ENCODE measurements at regions not wholly inside any gene's neighbourhood (a gene's known extent, or its start where the extent isn't known, plus 50 kb on each side); places are given as distances from the start of the nearest gene placed in this dataset.

DNA sequence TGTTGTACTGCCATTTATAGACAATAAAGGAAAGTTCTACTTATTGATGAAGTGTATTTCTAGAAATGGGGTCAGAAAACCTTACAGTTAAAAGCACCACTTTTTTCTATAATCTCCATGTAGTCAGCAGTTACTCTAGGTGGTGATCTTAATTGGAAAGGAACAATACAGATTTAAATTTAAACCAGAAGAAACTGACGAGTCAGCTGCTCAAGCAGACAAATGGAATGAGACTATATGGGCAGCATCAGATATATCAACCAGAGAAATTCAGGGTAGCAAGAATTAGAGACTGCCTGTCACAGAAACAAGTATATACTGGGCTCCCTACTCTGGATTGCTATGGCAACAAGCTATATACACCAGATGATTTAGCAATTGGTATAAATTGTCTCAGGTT is 99.6 kb upstream of the SCG2 start:
- TF ChIP-seq, protein P1, sequence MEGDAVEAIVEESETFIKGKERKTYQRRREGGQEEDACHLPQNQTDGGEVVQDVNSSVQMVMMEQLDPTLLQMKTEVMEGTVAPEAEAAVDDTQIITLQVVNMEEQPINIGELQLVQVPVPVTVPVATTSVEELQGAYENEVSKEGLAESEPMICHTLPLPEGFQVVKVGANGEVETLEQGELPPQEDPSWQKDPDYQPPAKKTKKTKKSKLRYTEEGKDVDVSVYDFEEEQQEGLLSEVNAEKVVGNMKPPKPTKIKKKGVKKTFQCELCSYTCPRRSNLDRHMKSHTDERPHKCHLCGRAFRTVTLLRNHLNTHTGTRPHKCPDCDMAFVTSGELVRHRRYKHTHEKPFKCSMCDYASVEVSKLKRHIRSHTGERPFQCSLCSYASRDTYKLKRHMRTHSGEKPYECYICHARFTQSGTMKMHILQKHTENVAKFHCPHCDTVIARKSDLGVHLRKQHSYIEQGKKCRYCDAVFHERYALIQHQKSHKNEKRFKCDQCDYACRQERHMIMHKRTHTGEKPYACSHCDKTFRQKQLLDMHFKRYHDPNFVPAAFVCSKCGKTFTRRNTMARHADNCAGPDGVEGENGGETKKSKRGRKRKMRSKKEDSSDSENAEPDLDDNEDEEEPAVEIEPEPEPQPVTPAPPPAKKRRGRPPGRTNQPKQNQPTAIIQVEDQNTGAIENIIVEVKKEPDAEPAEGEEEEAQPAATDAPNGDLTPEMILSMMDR (IDR thresholded peaks at IDR 0.05) = no peak
- no peak for TF ChIP-seq POLR2A (IDR thresholded peaks at IDR 0.05)
